SH-SY5Y (cell line): ENCODE measurements at regions not wholly inside any gene's neighbourhood (a gene's known extent, or its start where the extent isn't known, plus 50 kb on each side); places are given as distances from the start of the nearest gene placed in this dataset.

ENCODE experiments used
- GATA2 ChIP-seq: IDR thresholded peaks from 2 replicates; pipeline ENCODE4 v1.6.1; 2011; ENCODE audit warnings: mild to moderate bottlenecking, low read depth, low read length
- GATA3 ChIP-seq: IDR thresholded peaks from 2 replicates; pipeline ENCODE4 v1.6.1; 2011; ENCODE audit warnings: low read depth, mild to moderate bottlenecking, low read length, moderate library complexity

- TF ChIP-seq GATA2 (no peak), GATA3 (no peak)
These were observed 472.8 kb downstream of the LIG4 start for GRCh38 chr13:107742544-107742943.
